ENCODE measurements at regions not wholly inside any gene's neighbourhood (a gene's known extent, or its start where the extent isn't known, plus 50 kb on each side); places are given as distances from the start of the nearest gene placed in this dataset.
A peak's percentile ranks its signal among the peaks of the same experiment; 100 is the strongest.

DNA sequence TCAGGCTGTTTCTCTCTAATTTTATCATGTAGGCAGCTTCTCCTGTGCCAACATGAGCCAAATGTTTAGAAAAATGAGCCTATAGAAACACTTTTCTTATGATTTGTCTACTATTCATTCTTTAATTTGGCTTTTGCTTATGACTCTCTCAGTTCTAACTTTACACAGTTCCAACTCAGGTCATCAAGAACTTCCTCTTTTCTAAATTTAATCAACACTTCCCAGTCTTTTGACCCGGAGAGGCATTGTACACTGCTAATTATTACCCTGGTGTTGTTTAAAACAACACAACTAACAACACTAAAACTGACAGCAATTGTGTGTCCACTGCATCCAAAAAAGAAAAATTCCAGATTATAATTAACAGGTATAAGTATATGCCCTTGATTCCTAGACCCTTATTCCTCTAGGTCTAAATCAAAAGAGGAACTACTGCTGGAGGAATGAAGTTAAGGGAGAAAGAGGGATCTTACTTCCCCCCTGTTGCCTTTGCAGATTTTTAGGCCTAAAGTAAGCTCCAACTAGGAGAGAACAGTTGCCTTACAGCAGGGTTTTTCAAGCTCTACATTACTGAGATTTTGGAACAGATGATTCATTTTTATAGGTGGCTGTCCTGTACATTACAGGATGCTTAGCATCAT lies 332.2 kb upstream of the GOLIM4 start:
- H3K4me3 ChIP-seq (ENCODE audit: low read length) = no peak overlapping the region
- DNase-seq (ENCODE audit: low read depth) = no peak
- TF ChIP-seq CTCF (conservative IDR thresholded peaks at IDR 0.05; ENCODE audit: low read length) = no peak

GRCh38 chr3:168427156-168427555 lies 331.4 kb upstream of the GOLIM4 start:
- no peak overlapping the region for H3K4me3 ChIP-seq (ENCODE audit: low read length)
- TF ChIP-seq CTCF (conservative IDR thresholded peaks at IDR 0.05; ENCODE audit: low read length) = no peak
- DNase-seq (ENCODE audit: low read depth) = no peak

DNA sequence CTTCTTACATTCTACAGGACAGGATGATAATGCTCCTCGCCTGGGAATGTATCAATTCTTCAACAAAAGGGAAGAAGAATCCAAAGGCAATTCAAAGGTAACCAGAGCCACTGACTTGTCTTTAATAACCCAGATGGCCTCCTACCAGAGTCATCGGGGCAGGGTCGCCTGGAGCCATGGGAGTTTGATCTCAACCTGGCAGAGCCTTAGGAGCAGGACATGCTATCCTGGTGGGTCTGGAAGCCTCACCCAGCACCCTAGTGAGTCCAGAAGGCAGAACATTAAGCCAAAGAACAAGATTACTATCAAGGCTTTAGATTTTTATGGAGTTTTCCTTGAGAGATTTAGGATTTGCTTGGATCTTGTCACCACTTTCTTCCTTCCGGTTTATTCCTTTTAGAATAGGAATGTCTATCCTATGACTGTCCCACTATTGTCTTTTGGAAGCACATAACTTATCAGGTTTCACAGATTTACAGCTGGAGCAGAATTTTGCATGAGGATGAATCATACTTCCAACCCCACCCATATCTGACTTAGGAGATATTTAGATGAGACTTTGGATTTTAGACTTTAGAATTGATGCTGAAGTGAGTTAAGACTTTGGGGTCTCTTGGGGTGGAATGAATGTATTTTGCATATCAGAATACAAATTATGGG lies 330.3 kb upstream of the GOLIM4 start:
- TF ChIP-seq CTCF (conservative IDR thresholded peaks at IDR 0.05; ENCODE audit: low read length) = no peak
- peak; percentile 2 for DNase-seq (ENCODE audit: low read depth)
- H3K4me3 ChIP-seq (ENCODE audit: low read length) = no peak overlapping the region

- peak; percentile 6 for DNase-seq (ENCODE audit: low read depth)
- no peak for TF ChIP-seq CTCF (conservative IDR thresholded peaks at IDR 0.05; ENCODE audit: low read length)
- H3K4me3 ChIP-seq (ENCODE audit: low read length) = no peak overlapping the region
Measured at GRCh38 chr3:168424059-168424734, 328.5 kb upstream of the GOLIM4 start.

DNA sequence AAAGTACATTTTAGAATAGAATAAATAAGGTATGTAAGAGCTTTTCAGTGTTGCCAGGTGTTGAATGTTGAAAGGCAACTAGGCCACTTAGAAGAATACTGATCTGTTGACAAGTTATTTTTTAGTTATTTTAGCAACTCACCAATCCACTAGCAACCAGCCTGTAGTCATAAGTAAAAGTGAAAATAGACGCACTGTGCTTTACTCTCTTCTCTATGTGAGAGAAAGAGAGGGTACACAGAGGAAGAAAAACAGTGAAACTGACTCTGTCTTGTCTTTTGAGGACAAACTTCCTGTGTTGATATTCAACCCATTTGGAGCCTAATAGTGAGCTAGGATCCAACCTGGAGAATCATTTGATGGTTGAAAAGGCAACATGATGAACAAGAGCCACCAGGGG lies 327.1 kb upstream of the GOLIM4 start:
- no peak for TF ChIP-seq CTCF (conservative IDR thresholded peaks at IDR 0.05; ENCODE audit: low read length)
- H3K4me3 ChIP-seq (ENCODE audit: low read length) = no peak overlapping the region
- no peak for DNase-seq (ENCODE audit: low read depth)

DNA sequence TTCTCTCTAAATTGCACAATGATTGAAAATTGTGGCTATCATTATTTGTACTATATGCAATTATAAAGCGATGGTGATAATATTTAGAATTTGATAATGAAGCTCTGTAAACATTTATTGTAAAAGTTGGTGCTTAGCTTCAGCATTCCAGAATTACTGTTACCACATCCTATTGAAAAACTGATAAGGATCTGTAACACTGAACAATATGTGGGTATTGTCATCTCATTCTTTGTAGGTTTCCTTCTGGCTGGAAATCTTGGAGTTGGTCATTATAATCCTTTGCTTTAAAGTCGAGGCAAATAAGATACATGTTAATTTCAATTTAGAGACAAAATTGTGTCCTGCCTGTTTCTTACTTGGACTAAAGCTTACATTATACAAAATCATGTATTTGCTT lies 323.4 kb upstream of the GOLIM4 start:
- no peak for TF ChIP-seq CTCF (conservative IDR thresholded peaks at IDR 0.05; ENCODE audit: low read length)
- DNase-seq (ENCODE audit: low read depth) = no peak
- H3K4me3 ChIP-seq (ENCODE audit: low read length) = no peak overlapping the region

DNA sequence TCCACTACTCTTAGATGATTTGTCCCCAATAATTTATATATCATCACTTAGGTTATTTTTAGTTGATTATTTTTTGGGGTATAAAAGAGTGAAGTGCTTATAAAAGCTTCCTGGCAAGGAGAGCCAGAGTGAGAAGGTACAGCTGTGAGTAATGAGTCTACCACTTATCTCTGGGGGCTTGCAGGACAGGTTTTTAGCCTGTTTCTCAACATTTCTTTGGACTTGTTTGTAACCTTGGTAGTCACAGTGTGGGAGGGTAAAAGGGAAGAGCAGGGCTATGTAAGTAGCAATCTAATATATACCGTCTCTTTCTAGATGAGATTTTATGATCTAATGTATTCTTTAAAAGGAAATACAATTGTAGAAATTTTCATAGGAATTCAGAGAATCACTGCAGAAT lies 321.3 kb upstream of the GOLIM4 start:
- no peak for TF ChIP-seq CTCF (conservative IDR thresholded peaks at IDR 0.05; ENCODE audit: low read length)
- H3K4me3 ChIP-seq (ENCODE audit: low read length) = no peak overlapping the region
- DNase-seq (ENCODE audit: low read depth) = no peak
